GM19467 (cell line): ENCODE measurements at regions not wholly inside any gene's neighbourhood (a gene's known extent, or its start where the extent isn't known, plus 50 kb on each side); places are given as distances from the start of the nearest gene placed in this dataset.

ENCODE experiments used
- ATAC-seq: cut with Tn5 transposase; IDR thresholded peaks from one replicate; pipeline ENCODE4 v1.9.1; 2021; ENCODE audit warnings: mild to moderate bottlenecking, moderate library complexity; ENCODE audit not compliant: unreplicated experiment

DNA sequence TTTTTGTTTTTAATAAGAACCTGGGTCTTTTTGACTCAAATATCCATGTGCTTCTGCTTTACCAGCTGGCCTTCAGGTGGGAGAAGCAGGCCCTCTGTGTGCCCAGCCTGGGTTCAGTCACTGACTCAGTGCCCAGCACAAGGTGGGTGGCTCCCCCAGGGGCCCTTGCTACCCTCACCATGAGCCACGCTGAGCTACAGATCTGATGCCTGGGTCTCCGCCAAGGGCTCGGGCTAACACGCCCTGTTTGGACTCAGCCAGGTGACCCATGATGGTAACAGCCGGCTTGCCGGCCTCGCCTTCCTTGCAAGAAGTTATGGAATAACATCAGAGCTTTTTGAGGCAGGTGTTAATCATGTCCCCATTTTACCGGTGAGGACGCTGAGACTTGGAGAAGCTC is 109.5 kb upstream of the NLRP1 start:
- no peak for ATAC-seq

DNA sequence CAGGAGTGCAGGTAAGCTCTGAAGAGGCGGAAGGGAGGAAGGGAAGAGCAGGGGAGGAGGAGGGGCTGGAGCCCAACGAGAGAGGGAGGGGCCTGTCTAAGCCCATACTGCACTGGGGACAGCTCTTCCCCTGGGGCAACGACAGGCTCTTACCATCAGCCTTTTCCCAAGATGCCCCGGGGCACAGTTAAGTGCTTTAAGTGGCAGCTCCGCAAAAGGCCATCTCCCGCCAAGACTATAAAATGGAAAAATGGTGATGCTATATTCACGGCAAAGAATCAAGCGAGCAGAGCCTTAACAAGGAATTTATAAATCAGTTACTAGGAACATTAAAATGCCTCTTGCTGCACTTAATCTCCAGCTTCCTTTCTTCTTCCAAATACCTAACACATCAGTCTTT is 110.2 kb upstream of the NLRP1 start:
- ATAC-seq, result no peak

- ATAC-seq, result no peak
These were observed 111.2 kb upstream of the NLRP1 start for GRCh38 chr17:5695480-5695879.

- no peak for ATAC-seq
These were observed 114.7 kb upstream of the NLRP1 start for GRCh38 chr17:5698959-5699358.

DNA sequence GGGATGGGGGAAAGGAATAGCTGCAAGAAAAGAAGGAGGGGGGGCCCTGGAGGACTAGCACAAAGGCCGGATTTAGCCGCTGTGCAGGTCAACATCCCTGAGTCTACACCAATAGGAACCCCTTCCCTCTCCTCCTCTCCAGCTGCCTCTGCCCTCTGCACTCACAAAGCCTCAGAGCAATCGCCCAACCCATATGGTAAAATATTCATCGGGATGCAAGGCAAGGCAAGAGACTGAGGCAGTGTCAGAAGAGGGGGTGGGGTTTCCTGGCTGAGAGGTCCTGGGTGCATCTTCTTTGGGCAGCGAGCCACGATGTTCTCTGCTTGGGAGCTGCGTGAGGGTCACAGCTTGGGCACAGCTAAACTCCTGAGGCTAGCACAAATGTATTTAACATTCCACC is 115.5 kb upstream of the NLRP1 start:
- ATAC-seq, result no peak

DNA sequence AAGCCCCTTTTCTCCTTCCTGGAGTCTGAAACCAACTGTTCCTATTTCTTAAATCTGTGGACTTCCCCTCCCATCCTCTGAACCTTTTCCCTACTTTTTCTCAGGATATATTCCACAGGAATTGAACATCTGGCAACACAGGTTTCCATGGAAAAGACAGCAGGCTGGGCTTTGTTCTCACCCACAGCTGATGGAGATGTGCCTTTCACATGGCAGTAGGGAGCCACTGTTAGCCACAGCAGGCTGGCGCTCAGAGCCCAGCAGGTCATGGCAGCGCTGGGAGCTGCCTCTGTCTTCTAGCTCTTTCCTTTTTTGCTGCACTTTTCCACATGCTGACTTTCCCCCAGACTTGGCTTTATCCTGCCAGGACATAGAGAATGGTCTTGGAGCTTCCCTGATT is 116.4 kb upstream of the NLRP1 start:
- no peak for ATAC-seq

- no peak for ATAC-seq
These were observed 117.1 kb upstream of the NLRP1 start for GRCh38 chr17:5701381-5701780.

DNA sequence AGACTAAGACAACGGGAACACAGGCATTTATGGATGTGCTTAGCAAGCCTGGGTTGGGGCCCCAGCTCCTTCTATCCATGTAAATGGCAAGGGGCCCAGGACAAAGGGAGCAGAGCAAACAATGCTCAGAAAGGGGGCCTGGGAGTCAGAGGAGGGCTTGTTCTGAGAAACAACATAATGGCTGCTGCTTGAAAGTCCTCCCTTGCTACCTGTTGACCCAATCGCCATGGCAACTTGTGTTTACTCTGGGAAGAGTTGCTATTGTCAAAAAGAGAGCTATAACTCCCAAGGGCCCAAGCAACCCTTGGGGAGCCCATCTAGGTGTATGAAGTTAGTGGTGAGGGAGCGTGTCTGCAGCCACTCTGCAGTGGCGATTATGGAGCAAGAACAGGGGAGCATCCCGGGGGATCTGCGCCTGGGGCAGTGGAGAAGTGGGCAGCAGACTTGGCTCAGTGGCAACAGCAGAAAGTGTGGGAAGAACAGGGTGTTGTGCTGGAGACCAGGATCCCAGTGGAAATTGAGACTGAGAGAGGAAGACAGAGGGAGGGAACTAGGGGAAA is 118.7 kb upstream of the NLRP1 start:
- no peak for ATAC-seq

DNA sequence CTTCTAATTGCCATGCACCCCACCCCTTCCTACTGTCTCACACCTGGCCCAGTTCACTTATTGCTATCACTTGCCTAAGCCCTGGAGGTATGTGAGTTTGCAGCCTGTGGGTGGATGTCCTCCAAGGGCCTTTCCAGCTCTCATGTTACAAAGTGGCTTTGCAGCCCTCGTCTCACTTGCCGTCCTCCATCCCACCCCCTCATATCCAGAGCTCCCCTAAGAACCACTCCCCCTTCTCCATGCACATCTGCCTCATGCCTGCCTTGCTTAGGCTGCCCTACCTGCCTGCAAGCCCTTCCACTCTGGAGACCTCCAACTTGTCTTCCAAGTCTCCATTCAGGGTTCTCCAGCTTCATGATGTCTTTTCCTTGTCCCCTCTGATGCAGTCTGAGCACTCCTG is 119.4 kb upstream of the NLRP1 start:
- no peak for ATAC-seq

GRCh38 chr17:5705081-5705875 is 121.0 kb upstream of the NLRP1 start:
- ATAC-seq, result no peak

DNA sequence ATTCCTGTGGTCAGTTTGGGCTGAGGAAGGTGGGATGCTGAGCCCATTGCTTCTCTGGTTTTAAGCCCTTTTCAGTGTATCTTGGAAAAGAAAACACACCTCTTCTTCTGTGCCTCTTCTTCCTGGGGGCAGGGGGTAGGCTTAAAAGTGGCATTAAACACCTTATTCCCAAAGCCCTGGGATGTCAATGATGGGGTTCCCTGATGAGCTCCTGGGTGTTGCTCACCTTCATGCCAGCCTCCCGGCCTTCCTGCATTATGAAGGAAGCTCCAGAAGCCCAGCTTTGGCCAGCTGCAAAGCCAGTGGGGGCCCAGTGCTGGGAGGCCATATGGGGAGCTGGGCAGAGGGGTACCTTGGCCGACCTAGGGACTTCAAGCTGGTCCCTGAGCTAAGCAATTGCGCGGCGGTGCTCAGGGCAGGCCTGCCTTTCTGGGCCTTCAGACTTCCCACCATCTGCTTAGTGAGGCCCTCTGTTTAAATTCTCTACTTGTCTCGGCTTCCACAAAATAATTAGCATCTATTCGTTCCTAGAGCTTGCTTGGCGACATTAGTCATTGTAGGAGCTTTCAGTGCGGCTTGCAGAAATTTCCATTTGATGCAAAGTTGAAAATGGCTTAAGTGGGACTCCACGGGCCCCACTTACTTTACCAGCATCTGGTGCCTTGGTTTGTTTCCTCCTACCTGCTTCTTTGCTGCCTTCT is 121.7 kb upstream of the NLRP1 start:
- no peak for ATAC-seq

- no peak for ATAC-seq
These were observed 122.4 kb upstream of the NLRP1 start for GRCh38 chr17:5706577-5707210.

- no peak for ATAC-seq
These were observed 123.2 kb upstream of the NLRP1 start for GRCh38 chr17:5707482-5707881.

GRCh38 chr17:5708344-5708743 is 124.0 kb upstream of the NLRP1 start:
- ATAC-seq, result no peak

GRCh38 chr17:5711344-5711743 is 127.0 kb upstream of the NLRP1 start:
- ATAC-seq, result no peak

DNA sequence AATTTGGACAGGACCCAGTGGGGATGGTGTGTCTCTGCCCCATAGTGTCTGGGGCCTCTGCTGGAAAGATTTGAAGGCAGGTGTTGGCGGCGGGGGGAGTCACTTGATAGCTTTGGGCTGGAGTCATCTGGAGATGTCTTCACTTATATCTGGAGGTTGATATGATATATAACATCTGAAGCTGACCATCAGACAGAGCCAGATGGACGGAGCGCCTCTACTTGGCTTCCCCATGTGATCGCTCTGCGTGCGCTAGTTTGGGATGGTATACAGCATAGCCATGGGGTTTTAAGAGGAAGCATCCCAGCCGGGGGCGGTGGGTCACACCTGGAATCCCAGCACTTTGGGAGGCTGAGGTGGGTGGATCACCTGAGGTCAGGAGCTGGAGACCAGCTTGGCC is 130.7 kb upstream of the NLRP1 start:
- no peak for ATAC-seq

GRCh38 chr17:5715478-5715877 is 131.2 kb upstream of the NLRP1 start:
- no peak for ATAC-seq

DNA sequence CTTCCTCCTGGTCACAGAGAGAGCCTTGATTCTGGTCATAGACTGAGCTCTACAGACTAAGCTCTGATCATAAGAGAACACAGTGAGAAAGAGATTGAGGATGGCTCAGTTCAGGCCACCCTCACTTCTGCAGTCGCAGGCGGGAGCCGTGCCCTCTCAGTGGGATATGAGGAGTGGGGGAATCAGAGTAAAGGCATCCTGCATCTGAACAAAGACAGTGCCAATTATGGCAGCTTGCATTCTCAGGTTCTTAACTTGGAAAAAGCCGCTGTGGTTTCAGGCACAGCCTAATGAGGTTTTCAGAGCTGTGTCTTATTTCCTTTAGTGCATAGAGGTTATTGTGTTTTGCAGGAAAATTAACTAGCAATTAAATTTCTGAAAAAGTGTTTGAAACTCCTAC is 134.4 kb upstream of the NLRP1 start:
- ATAC-seq, result no peak

GRCh38 chr17:5719976-5720375 is 135.7 kb upstream of the NLRP1 start:
- ATAC-seq, result no peak

DNA sequence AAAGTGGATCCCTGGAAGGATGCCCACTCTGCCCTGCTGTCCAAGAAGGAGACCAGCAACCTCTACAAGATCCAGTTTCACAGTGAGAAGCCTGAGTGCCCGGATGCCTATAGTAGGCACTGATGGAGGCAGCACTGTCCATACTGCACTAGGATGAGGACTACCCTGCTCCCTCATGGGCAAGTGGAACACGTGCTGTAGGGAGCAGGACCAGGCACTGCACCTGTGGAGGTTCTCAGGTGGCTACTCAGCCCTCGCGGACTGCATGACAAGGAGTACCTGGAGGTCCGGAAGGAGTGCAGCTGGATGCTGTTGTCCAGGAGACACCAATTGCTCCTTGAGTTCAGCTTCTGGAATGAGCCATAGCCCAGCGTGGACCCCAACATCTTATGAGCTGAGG is 146.1 kb upstream of the NLRP1 start:
- no peak for ATAC-seq

GRCh38 chr17:5740937-5741336 is 156.6 kb upstream of the NLRP1 start:
- no peak for ATAC-seq

DNA sequence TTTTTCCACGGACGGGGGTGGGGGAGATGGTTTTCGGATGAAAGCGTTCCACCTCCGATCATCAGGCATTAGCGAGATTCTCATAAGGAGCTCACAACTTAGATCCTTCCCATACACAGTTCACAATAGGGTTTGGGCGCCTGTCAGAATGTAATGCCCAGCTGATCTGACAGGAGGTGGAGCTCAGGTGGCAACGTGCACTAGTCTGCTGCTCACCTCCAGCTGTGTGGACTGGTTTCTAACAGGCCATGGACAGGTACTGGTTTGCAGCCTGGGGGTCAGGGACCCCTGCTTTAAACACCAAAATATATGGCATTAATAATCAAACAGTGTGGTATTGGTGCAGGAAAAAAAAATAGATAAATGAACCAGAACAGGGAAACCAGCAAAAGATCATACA is 157.5 kb upstream of the NLRP1 start:
- ATAC-seq, result no peak
